Upper lobe of left lung (tissue), 6 donors: ENCODE measurements at regions not wholly inside any gene's neighbourhood (a gene's known extent, or its start where the extent isn't known, plus 50 kb on each side); places are given as distances from the start of the nearest gene placed in this dataset.
"Not testable (repeated sequence)": the region's sequence is repeated elsewhere in the genome, so short reads cannot be mapped to it uniquely, and the experiment has no call there.

Experiments
- ATAC-seq, 2 donors: fragments of 200-7000 bp; cut with Tn5 transposase; one replicate each; pipeline ENCODE4 v1.9.1; 2022; ENCODE audit warnings: mild to moderate bottlenecking in 2 of 2, moderate library complexity in 2 of 2; ENCODE audit not compliant: low FRiP score in 2 of 2
- DNase-seq, 2 donors: peaks; one replicate each; pipeline ENCODE4 v3.0.0-alpha.2; 2019 to 2020
- H3K27ac ChIP-seq, 4 donors: fragments of 200-600 bp; sonication (generic); one replicate each; pipeline ENCODE4 v1.5.1; 2016 to 2019
- H3K27me3 ChIP-seq, 4 donors: fragments of 200-600 bp; sonication (generic); one replicate each; pipeline ENCODE4 v1.5.1; 2017 to 2019
- H3K36me3 ChIP-seq, 4 donors: fragments of 200-600 bp; sonication (generic); one replicate each; pipeline ENCODE4 v1.5.1; 2016 to 2019
- H3K4me1 ChIP-seq, 4 donors: fragments of 200-600 bp; sonication (generic); one replicate each; pipeline ENCODE4 v1.5.1; 2018 to 2019
- H3K4me3 ChIP-seq, 4 donors: fragments of 200-600 bp; sonication (generic); one replicate each; pipeline ENCODE4 v1.5.1; 2017 to 2019; ENCODE audit warnings: mild to moderate bottlenecking in 2 of 4, moderate library complexity in 1 of 4
- H3K9me3 ChIP-seq, 4 donors: fragments of 200-600 bp; sonication (generic); one replicate each; pipeline ENCODE4 v1.5.1; 2018 to 2019
- CTCF ChIP-seq, 6 experiments: fragments of 450-650 bp in 4 of 6; fragments of 200-600 bp in 2 of 6; sonication (generic) in 2 of 6; IDR thresholded peaks; one replicate each; pipeline ENCODE4 v1.5.1; 2016 to 2019; ENCODE audit warnings: antibody characterized with exemption in 6 of 6
- EP300 ChIP-seq, 4 donors: sonication (generic); formaldehyde crosslinking; IDR thresholded peaks; one replicate each; pipeline ENCODE4 v1.5.1; 2017; ENCODE audit warnings: antibody characterized with exemption in 4 of 4, control low read depth in 2 of 4
- POLR2A ChIP-seq, 4 donors: fragments of 450-650 bp; IDR thresholded peaks; one replicate each; pipeline ENCODE4 v1.5.1; 2016 to 2017; ENCODE audit warnings: antibody characterized with exemption in 4 of 4, mild to moderate bottlenecking in 2 of 4
- POLR2AphosphoS5 ChIP-seq, 2 donors: sonication (generic); formaldehyde crosslinking; IDR thresholded peaks; one replicate each; pipeline ENCODE4 v1.5.1; 2017; ENCODE audit warnings: antibody characterized with exemption in 2 of 2
- WGBS, 2 donors: methylation state at CpG; one replicate each; pipeline ENCODE4 v1.1.5; 2017 to 2018; 5-methylcytosine and 5-hydroxymethylcytosine counted together
- donor health status: DM: no; HTN: no; CAD: no; lungs with moderate emphysema.
- donor health status: DM: no; HTN: yes; CAD: no; lungs with severe emphysema.

- Histone ChIP-seq H3K27me3 (no peaks in the 10 kb centered on the region), H3K27ac (no peak overlapping the region), H3K4me1 (no peaks in the 10 kb centered on the region), H3K4me3 (no peak overlapping the region), H3K9me3 (no peaks in the 10 kb centered on the region), H3K36me3 (no peaks in the 10 kb centered on the region)
- ATAC-seq (no peak), DNase-seq (no peak)
- WGBS, 2 donors, result 68 to 72% methylated on average over 5 of the region's 5 CpGs
- TF ChIP-seq POLR2AphosphoS5 (IDR thresholded peaks at IDR 0.05), result no peak
- TF ChIP-seq CTCF (IDR thresholded peaks at IDR 0.05), result no peak
- no peak for TF ChIP-seq EP300 (IDR thresholded peaks at IDR 0.05)
- no peak for TF ChIP-seq POLR2A (IDR thresholded peaks at IDR 0.05)
These were observed 475.5 kb downstream of the AACS start for GRCh38 chr12:125540580-125541204.

- ATAC-seq (no peak), DNase-seq (peak in 1 of 2 donors; percentile 31)
- TF ChIP-seq POLR2A (IDR thresholded peaks at IDR 0.05), result no peak
- no peak for TF ChIP-seq EP300 (IDR thresholded peaks at IDR 0.05)
- TF ChIP-seq POLR2AphosphoS5 (IDR thresholded peaks at IDR 0.05), result no peak
- no peak for TF ChIP-seq CTCF (IDR thresholded peaks at IDR 0.05)
- Histone ChIP-seq H3K27me3 (no peaks in the 10 kb centered on the region), H3K9me3 (no peaks in the 10 kb centered on the region), H3K4me1 (no peaks in the 10 kb centered on the region), H3K4me3 (no peak overlapping the region), H3K27ac (no peak overlapping the region), H3K36me3 (no peaks in the 10 kb centered on the region)
- WGBS, 2 donors, result 63 to 77% methylated on average over 3 of the region's 3 CpGs
These were observed 479.7 kb downstream of the AACS start for GRCh38 chr12:125544960-125545359.

GRCh38 chr12:125549171-125549570 is 483.9 kb downstream of the AACS start:
- Histone ChIP-seq H3K4me1 (no peaks in the 10 kb centered on the region), H3K9me3 (no peaks in the 10 kb centered on the region), H3K4me3 (no peak overlapping the region), H3K36me3 (no peaks in the 10 kb centered on the region), H3K27ac (no peak overlapping the region), H3K27me3 (no peaks in the 10 kb centered on the region)
- 56 to 78% methylated on average over 4 of the region's 4 CpGs for WGBS, 2 donors
- DNase-seq, result no peak
- TF ChIP-seq EP300 (IDR thresholded peaks at IDR 0.05) (no peak), POLR2AphosphoS5 (IDR thresholded peaks at IDR 0.05) (no peak), CTCF (IDR thresholded peaks at IDR 0.05) (no peak), POLR2A (IDR thresholded peaks at IDR 0.05) (no peak)
- no peak for ATAC-seq

GRCh38 chr12:125549836-125550235 is 484.6 kb downstream of the AACS start:
- Histone ChIP-seq H3K9me3 (no peaks in the 10 kb centered on the region), H3K27ac (no peak overlapping the region), H3K4me3 (no peak overlapping the region), H3K4me1 (no peaks in the 10 kb centered on the region), H3K36me3 (no peaks in the 10 kb centered on the region), H3K27me3 (no peaks in the 10 kb centered on the region)
- no peak for DNase-seq
- no peak for ATAC-seq
- 68 to 75% methylated on average over 4 of the region's 4 CpGs for WGBS, 2 donors
- TF ChIP-seq CTCF (IDR thresholded peaks at IDR 0.05) (no peak), POLR2A (IDR thresholded peaks at IDR 0.05) (no peak), EP300 (IDR thresholded peaks at IDR 0.05) (no peak), POLR2AphosphoS5 (IDR thresholded peaks at IDR 0.05) (no peak)

GRCh38 chr12:125552295-125552694 is 487.1 kb downstream of the AACS start:
- H3K4me1 ChIP-seq, result no peaks in the 10 kb centered on the region
- no peak for ATAC-seq
- H3K27ac ChIP-seq, result no peak overlapping the region
- no peak overlapping the region for H3K4me3 ChIP-seq
- no peaks in the 10 kb centered on the region for H3K9me3 ChIP-seq
- H3K27me3 ChIP-seq, result no peaks in the 10 kb centered on the region
- TF ChIP-seq POLR2AphosphoS5 (IDR thresholded peaks at IDR 0.05) (no peak), CTCF (IDR thresholded peaks at IDR 0.05) (no peak), EP300 (IDR thresholded peaks at IDR 0.05) (no peak), POLR2A (IDR thresholded peaks at IDR 0.05) (no peak)
- H3K36me3 ChIP-seq, result no peaks in the 10 kb centered on the region
- WGBS, 2 donors, result 60 to 71% methylated on average over 3 to 4 of the region's 4 CpGs
- DNase-seq, result no peak

- H3K9me3 ChIP-seq, H3K4me3 ChIP-seq, H3K4me1 ChIP-seq, DNase-seq, H3K27ac ChIP-seq, ATAC-seq, H3K36me3 ChIP-seq, H3K27me3 ChIP-seq: not testable (repeated sequence)
- WGBS, 2 donors, result 89 to 92% methylated on average over 5 of the region's 5 CpGs
These were observed 495.8 kb downstream of the AACS start for GRCh38 chr12:125561008-125561407.
